HT1080 (cell line): ENCODE measurements at regions not wholly inside any gene's neighbourhood (a gene's known extent, or its start where the extent isn't known, plus 50 kb on each side); places are given as distances from the start of the nearest gene placed in this dataset.
"Not testable (repeated sequence)": the region's sequence is repeated elsewhere in the genome, so short reads cannot be mapped to it uniquely, and the experiment has no call there.

Source experiments
- DNase-seq: peaks from one replicate; pipeline ENCODE4 v3.0.0-alpha.2; 2015; ENCODE audit warnings: low read depth

GRCh38 chr2:34242763-34243123 lies 643.6 kb upstream of the FAM98A start:
- DNase-seq = no peak

DNA sequence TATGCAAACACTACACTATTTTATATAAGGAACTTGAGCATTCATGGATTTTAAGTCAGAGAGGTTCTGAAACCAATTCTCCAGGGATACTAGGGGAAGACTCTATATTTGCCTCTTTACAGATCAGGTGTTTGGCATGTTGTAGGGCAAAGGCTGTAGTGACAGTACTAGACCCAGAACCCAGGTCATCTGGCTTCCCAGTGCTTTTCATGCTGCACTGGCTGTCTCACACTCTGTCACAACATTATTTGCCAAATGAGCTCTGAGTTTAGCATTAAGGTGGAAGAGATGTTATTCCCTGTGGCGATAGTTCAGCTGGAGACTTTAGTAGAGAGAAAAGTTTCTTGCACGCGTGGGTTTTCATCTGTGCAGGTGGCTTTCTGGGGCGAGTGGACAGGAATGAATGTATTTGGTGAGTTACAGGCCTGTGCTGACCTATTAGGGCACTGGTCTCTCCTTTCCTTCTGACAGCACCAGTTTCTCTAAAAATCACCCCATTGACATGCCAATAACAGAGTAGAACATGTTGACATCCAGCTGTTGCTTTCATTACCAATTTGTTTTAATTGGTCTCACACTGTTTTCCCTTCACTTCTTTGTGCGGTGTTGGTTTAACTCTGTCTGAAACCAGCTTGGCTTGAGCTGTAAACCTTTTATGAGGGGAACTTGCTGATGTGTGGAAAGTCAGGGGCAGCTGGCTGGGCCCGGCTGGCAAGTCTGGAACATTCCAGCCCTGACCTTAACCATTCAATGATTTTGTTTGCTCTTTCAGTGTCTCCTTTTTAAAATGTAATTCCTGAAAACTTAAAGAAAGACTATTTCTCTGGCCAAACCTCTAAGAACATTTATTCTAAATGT lies 643.0 kb upstream of the FAM98A start:
- DNase-seq = no peak

DNA sequence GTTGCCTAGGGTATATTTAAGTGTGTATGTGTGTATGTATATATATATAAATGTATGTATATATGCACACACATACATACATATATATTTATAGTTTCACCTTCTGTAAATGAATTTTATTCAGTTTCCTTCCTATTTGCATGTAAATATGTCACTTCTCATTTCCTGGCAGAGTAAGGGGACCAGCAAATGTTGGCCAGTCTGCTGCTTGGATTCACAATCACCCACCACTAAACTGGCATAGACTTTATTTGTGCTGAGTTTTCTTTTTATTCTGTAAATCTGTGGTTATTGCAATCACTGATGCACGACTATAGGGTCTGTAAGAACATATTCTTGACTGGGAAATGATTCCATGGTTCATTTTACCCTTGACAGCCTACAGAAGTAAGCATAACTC lies 640.4 kb upstream of the FAM98A start:
- DNase-seq = no peak

- no peak for DNase-seq
These were observed 635.7 kb upstream of the FAM98A start for GRCh38 chr2:34234823-34235222.

DNA sequence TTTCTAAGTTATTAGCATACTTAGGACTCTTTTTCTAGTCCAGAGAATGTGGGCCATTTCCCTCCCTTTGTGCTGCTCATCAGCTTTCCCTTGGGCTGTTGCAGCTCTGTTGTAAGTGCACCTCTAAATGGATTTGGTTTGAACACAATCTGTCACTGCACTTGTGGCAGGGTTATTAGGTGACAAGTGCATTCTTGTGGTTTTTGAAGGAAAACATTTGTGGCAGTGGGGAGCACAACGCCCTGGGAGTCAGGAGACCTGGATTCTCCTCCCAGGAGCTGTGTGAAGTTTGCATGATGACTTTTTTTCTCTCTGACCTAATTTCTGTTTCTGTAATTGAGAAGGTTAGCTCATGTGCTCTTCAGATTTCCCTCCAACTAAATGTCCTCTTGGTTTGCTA lies 630.9 kb upstream of the FAM98A start:
- DNase-seq = no peak

GRCh38 chr2:34215174-34215573 lies 616.1 kb upstream of the FAM98A start:
- DNase-seq = no peak

DNA sequence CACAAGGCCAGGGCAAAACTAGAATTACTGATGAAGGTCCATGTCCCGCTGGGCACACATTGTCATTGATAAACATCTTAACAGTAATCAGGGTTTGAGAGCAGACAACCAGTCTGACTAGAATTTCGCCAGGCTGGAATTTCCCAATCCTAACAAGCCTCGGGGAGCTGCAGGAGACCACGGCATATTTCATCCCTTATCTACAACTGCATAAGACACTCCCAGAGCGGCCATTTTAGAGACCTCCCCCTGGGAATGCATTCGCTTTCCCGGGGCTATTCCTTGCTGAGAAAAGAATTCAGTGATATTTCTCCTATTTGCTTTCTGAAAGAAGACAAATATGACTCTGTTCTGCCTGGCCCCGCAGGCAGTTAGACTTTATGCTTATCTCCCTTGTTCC lies 611.3 kb upstream of the FAM98A start:
- not testable (repeated sequence) for DNase-seq

GRCh38 chr2:34204560-34204959 lies 605.5 kb upstream of the FAM98A start:
- no peak for DNase-seq

- no peak for DNase-seq
These were observed 602.0 kb upstream of the FAM98A start for GRCh38 chr2:34201099-34201498.

DNA sequence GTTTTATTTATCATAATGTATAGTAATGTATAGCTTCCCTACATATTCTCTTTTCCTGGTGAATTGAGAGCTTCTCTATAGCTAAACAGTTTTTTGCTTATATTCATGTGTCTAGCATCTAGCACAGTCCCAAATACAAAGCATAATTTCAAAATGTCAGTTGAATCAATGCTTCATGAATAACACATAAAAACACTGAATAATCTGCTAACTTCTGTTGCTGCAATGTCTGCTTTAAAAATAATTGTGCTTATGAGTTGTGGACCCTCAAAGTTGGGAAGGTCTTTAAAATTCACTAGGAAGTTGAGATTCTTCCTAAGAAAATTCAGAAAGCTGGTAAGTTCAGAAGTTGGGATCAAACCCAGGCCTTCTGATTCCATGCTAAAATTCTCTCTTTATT lies 600.9 kb upstream of the FAM98A start:
- no peak for DNase-seq

GRCh38 chr2:34193164-34193563 lies 594.1 kb upstream of the FAM98A start:
- no peak for DNase-seq

DNA sequence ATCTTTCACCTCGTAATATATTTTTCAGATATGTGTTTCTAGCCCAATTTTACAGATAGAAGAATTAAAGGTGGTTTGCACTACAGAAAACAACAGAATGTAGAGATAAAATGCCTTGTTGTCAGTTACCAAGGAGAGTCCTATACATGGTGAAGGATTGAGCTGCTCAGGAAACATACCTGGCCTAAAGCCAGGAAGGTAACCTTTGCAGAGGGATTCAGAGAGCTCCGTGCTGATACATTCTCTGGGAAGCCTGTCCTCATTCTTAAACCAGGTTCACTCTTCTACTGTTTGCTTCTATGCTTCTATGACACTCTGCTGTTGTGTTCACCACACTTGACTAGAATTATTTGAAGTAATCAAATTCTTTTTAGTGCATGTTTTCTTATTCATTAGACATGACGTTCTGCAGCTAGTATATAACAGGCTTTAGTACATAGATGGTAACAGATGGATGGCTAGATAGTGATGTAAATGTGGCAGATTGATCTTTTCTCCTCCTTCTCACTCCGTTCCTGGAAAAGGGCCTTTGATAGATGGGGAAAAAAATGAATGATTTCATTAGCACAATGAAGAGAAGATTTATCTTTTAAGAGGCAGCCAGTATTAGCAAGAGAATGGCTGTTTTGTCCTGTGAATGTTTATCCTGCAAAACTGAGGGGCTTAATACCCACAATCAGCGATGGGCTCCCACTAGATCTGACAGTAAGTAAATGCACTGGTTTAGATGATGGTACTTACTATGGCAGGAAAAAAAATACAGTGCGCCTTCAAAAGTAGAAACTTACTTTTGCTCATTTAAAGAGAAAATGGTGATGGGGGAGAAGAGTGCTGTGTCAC lies 589.6 kb upstream of the FAM98A start:
- DNase-seq = no peak

DNA sequence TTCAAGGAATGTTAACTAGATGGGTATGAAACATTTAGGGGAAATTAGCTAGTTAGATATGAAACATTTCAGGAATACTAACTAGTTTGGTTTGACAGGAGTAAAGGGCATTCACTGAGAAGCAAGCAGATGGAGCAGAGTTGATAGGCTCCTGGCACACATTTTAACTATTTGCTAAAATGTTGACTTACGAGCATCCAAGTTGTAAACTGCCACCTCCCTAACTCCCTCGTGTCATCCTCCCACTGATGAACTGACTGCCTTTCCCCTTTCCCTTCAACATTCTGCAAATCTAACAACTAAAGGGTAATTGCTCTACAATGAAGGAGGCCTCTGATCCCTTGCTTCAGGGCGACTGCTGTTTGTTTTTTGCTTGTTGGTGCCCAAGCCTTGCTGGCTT lies 580.4 kb upstream of the FAM98A start:
- DNase-seq = no peak

DNA sequence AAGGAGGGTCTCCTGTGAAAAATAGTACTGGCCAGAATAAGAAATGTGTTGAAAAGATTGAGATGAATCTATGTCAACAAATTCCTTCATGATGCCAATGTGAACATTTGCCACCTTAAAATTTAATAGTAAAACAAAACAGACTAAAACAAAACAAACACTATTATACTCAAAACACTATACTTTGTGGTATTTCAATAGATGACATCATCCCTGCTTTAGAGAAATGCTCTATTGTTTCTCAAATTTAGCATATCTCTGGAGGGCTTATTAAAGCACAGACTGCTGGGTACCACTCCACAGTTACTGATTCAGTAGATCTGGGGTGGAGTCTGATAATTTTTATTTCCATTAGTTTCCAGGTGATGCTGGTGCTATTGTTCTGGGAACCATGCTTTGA lies 579.4 kb upstream of the FAM98A start:
- DNase-seq = no peak

GRCh38 chr2:34176693-34177092 lies 577.6 kb upstream of the FAM98A start:
- DNase-seq = no peak

DNA sequence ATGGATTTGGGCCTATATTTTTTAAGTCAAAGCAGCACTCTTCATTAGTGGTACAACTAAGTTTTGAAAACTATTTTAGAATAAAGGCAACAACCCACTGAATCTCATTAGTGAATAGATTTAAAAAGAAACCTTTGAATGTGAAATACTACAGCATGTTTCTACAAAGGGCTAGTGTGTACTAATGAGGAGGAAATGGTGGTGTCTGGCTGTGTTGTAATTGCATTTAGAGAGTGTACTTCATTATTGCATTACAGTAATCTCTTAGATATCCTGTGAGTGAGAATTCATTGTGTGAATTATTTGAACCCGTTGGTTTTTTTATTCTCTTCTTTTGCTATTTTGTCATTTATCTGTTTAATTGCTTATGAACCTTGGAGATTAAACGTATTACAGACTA lies 575.4 kb upstream of the FAM98A start:
- no peak for DNase-seq

DNA sequence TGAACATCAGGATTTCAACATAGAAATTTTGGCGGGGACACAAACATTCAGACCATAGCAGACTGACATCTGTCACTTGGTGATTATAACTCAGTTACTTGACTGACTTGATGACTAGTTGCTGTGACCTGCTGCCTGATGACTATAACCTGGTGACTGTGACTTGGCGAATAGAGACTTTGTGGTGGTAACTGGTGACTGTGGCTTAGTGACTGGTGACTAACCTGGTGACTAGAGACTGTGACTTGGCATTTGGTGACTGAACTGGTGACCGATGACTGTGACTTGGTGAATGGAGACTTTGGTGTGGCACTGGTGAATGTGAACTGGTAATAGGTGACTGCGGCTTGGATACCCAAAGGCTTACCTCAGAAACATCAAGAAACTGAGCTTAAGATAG lies 563.1 kb upstream of the FAM98A start:
- peak; percentile 11 for DNase-seq

- peak; percentile 9 for DNase-seq
These were observed 562.5 kb upstream of the FAM98A start for GRCh38 chr2:34161549-34161948.

GRCh38 chr2:34159901-34160300 lies 560.8 kb upstream of the FAM98A start:
- no peak for DNase-seq

DNA sequence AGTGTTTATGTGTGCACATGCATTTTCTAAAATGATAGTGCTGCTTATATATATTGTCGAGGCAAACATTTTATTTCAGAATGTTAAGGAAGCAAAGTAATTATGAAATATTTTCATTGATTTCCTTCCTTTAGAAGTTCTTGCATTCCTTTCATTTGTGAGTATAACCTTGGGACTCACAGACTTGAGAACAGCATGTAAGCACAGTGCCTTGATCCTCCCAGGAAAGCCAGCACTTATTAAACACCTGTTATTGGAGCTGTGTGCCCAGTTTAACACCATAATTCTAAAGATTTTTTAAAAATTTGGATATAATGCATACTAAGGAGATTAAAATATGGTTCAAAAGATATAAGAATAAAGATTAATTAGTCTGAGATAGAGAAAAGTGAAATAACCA lies 554.4 kb upstream of the FAM98A start:
- no peak for DNase-seq

DNA sequence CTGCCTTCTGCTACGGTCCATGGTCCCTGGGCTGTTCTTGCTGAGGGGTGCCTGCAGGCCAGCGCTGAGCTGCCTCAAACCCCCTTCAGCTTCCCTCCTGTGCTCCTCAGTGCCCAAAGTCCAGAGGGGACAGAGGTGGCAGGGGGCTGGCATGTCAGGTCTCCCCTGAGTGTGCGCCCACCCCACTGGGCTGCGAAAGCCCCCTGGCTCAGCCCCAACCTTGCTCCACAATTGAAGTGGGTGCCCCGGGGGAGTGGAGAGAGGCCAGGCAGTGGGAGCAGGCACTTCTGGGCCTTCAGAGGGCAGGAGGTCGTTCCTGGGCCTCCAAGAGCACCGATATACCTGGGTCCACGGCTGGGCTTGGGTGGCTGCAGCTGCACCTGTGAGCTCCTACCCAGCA lies 548.7 kb upstream of the FAM98A start:
- no peak for DNase-seq

GRCh38 chr2:34143149-34143548 lies 544.0 kb upstream of the FAM98A start:
- DNase-seq = no peak

DNA sequence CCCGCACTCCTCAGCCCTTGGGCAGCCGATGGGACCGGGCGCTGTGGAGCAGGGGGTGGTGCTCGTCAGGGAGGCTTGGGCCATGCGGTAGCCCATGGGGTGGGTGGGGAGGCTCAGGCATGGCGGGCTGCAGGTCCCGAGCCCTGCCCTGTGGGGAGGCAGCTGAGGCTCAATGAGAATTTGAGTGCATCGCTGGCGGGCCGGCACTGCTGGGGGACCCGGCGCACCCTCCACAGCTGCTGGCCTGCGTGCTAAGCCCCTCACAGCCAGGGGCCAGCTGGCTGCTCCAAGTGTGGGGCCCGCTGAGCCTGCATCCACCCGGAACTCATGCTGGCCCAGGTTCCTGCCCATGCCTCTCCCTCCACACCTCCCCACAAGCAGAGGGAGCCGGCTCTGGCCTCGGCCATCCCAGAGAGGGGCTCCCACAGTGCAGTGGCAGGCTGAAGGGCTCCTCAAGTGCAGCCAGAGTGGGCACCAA lies 543.5 kb upstream of the FAM98A start:
- DNase-seq = not testable (repeated sequence)
